PC-3 (cell line): ENCODE measurements at regions not wholly inside any gene's neighbourhood (a gene's known extent, or its start where the extent isn't known, plus 50 kb on each side); places are given as distances from the start of the nearest gene placed in this dataset.

Experiments used
- ATAC-seq: fragments of 200-7000 bp; cut with Tn5 transposase; 2 replicates; pipeline ENCODE4 v1.9.1; 2020; ENCODE audit warnings: mild to moderate bottlenecking, moderate library complexity
- BruUV-seq: library from RNA; stranded (reverse); fragments of 400-500 nt; replicated peaks from 2 replicates; lab custom pipeline; 2021; lab: Mats Ljungman, UMichigan
- CTCF ChIA-PET: fragments of 300-600 bp; sonication (Branson Sonifier 250); formaldehyde crosslinking; loops from one replicate; lab custom pipeline; 2022; ENCODE audit warnings: antibody characterized with exemption; lab: Charles Lee
- POLR2A ChIA-PET: fragments of 300-600 bp; sonication (Branson Sonifier 250); formaldehyde crosslinking; loops from one replicate; lab custom pipeline; 2022; ENCODE audit warnings: antibody characterized with exemption; ENCODE audit not compliant: unreplicated experiment; lab: Charles Lee
- DNase-seq: peaks from one replicate; pipeline ENCODE4 v3.0.0-alpha.2; 2015
- H2AFZ ChIP-seq: fragments of 300-600 bp; sonication (generic); 2 replicates; pipeline ENCODE4 v1.6.0; 2016; ENCODE audit warnings: antibody characterized with exemption, low read length
- H3F3A ChIP-seq: fragments of 300-600 bp; sonication (generic); one replicate; pipeline ENCODE4 v1.6.0; 2017; ENCODE audit warnings: antibody characterized with exemption, low read length, control low read depth, mild to moderate bottlenecking; ENCODE audit not compliant: unreplicated experiment
- H3K27ac ChIP-seq: fragments of 300-600 bp; sonication (generic); 2 replicates; pipeline ENCODE4 v1.5.1; 2016; ENCODE audit warnings: mild to moderate bottlenecking, low read length
- H3K27me3 ChIP-seq: fragments of 300-600 bp; sonication (generic); 2 replicates; pipeline ENCODE4 v1.6.1; 2016; ENCODE audit warnings: low read length, mixed read lengths
- H3K36me3 ChIP-seq: fragments of 300-600 bp; sonication (generic); 2 replicates; pipeline ENCODE4 v1.6.1; 2016; ENCODE audit warnings: low read depth, mixed run types, low read length, mixed read lengths
- H3K4me1 ChIP-seq: fragments of 300-600 bp; sonication (generic); 2 replicates; pipeline ENCODE4 v1.5.1; 2016; ENCODE audit warnings: low read length; ENCODE audit not compliant: insufficient read depth
- H3K4me2 ChIP-seq: fragments of 300-600 bp; sonication (generic); 2 replicates; pipeline ENCODE4 v1.6.0; 2016; ENCODE audit warnings: low read length
- H3K4me3 ChIP-seq: fragments of 300-600 bp; sonication (generic); 2 replicates; pipeline ENCODE4 v1.5.1; 2016; ENCODE audit warnings: mild to moderate bottlenecking, low read length, mixed read lengths
- H3K79me2 ChIP-seq: fragments of 300-600 bp; sonication (generic); 2 replicates; pipeline ENCODE4 v1.6.1; 2017; ENCODE audit warnings: low read length, mixed read lengths
- H3K9ac ChIP-seq: fragments of 300-600 bp; sonication (generic); 2 replicates; pipeline ENCODE4 v1.6.0; 2016; ENCODE audit warnings: mild to moderate bottlenecking, low read length
- H3K9me2 ChIP-seq: fragments of 300-600 bp; sonication (generic); replicated peaks from 2 replicates; pipeline ENCODE4 v1.6.1; 2016; ENCODE audit warnings: mixed run types, low read length, mixed read lengths
- H3K9me3 ChIP-seq: fragments of 300-600 bp; sonication (generic); 2 replicates; pipeline ENCODE4 v1.6.1; 2016; ENCODE audit warnings: low read length, mixed read lengths
- H4K20me1 ChIP-seq: fragments of 300-600 bp; sonication (generic); 2 replicates; pipeline ENCODE4 v1.6.1; 2016; ENCODE audit warnings: low read length, mixed read lengths
- EZH2 ChIP-seq: fragments of 300-600 bp; sonication (generic); IDR thresholded peaks from one replicate; pipeline ENCODE4 v1.6.1; 2017; ENCODE audit warnings: antibody characterized with exemption, mild to moderate bottlenecking, low read length; ENCODE audit not compliant: unreplicated experiment
- EZH2phosphoT487 ChIP-seq: fragments of 300-600 bp; sonication (generic); IDR thresholded peaks from 2 replicates; pipeline ENCODE4 v1.6.1; 2018; ENCODE audit warnings: mild to moderate bottlenecking, antibody characterized with exemption, low read length, borderline replicate concordance
- intact Hi-C: fragments of 100-400 bp; cut with micrococcal nuclease; formaldehyde crosslinking; loops from 2 replicates; pipeline ENCODE4 v1.9.0; 2023
- TF ChIP-seq, protein P1 (sequence below): fragments of 300-600 bp; sonication (generic); conservative IDR thresholded peaks from 2 replicates; pipeline ENCODE4 v1.5.1; 2017; ENCODE audit warnings: antibody characterized with exemption, low read depth, mild to moderate bottlenecking, low read length

DNA sequence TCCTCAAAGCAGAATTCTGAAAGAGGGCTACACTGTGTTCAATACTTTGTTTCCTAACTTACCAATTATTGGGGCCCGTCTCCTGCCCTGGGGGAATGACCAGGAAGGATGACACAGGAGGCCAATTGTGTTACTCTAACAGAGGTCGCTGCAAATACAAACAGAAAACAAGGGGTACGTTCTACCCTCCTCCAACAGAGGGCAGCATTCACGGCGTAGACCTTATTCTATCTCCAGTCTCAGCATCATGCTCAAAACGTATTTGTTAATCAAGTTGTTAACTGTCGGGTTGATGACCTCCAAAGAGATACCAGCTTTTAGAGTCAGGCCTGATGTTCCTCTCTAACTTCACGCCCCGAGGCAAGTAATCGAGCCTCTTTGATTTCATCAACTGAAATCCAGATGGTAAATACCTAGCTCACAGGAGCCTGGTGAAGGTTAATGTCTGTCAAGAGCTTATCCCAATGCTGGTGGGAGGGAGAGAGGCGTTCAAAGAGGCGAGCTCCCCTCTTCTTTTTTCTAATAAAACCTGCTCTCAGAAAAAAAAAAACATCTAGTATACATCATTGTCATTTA, 181.0 kb upstream of the KCNIP4 start:
- DNase-seq (peak; percentile 69), ATAC-seq (peak; percentile 33; the same call in 1 of the 2 replicates)
- H3K27me3 ChIP-seq: no peaks in the 10 kb centered on the region
- no peaks in the 10 kb centered on the region for H4K20me1 ChIP-seq
- no peaks in the 10 kb centered on the region for H3K4me1 ChIP-seq
- BruUV-seq: no TSS peak
- no peaks in the 10 kb centered on the region for H3F3A ChIP-seq
- no peak overlapping the region for H3K4me3 ChIP-seq
- no peaks in the 10 kb centered on the region for H3K9me2 ChIP-seq
- no peak for TF ChIP-seq EZH2phosphoT487
- TF ChIP-seq EZH2: no peak
- TF ChIP-seq, protein P1, sequence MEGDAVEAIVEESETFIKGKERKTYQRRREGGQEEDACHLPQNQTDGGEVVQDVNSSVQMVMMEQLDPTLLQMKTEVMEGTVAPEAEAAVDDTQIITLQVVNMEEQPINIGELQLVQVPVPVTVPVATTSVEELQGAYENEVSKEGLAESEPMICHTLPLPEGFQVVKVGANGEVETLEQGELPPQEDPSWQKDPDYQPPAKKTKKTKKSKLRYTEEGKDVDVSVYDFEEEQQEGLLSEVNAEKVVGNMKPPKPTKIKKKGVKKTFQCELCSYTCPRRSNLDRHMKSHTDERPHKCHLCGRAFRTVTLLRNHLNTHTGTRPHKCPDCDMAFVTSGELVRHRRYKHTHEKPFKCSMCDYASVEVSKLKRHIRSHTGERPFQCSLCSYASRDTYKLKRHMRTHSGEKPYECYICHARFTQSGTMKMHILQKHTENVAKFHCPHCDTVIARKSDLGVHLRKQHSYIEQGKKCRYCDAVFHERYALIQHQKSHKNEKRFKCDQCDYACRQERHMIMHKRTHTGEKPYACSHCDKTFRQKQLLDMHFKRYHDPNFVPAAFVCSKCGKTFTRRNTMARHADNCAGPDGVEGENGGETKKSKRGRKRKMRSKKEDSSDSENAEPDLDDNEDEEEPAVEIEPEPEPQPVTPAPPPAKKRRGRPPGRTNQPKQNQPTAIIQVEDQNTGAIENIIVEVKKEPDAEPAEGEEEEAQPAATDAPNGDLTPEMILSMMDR: peak; percentile 74
- H3K36me3 ChIP-seq: no peaks in the 10 kb centered on the region
- no peaks in the 10 kb centered on the region for H3K79me2 ChIP-seq
- no peak overlapping the region for H3K9ac ChIP-seq
- no peak overlapping the region for H3K27ac ChIP-seq
- H2AFZ ChIP-seq: no peak overlapping the region
- H3K4me2 ChIP-seq: no peak overlapping the region
- intact Hi-C loops: loop anchor here (1.0 kb wide), 3 partner anchors 228 to 338 kb away; no protein-coding TSS in a partner anchor
- POLR2A ChIA-PET: no interaction called here
- CTCF ChIA-PET: interaction anchor here (1.0 to 1.2 kb wide), 2 partner anchors 228 to 260 kb away, joined by 3 to 5 read pairs; no protein-coding TSS in a partner anchor
- H3K9me3 ChIP-seq: no peaks in the 10 kb centered on the region

DNA sequence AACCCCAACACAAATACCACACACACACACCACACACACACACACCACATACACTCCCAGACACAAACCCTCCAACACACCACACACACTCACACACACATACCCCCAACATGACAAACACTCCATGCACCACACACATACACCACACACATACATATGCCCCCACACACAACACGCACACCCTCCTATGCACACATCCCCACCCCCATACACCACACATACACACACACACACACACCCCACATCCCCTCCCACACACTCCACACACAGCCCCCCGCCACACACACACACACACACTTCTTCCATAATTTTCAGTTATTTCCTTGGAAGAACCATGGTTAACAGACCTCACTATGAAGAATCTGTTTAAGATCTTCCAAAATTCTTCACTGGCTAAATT, 173.5 kb upstream of the KCNIP4 start:
- Histone ChIP-seq H3K9ac (no peak overlapping the region), H3K36me3 (no peaks in the 10 kb centered on the region), H3K9me3 (no peaks in the 10 kb centered on the region), H3K27me3 (no peaks in the 10 kb centered on the region), H3K4me1 (no peaks in the 10 kb centered on the region), H2AFZ (no peak overlapping the region), H4K20me1 (no peaks in the 10 kb centered on the region), H3K4me3 (no peak overlapping the region), H3K9me2 (no peaks in the 10 kb centered on the region), H3K79me2 (no peaks in the 10 kb centered on the region), H3K27ac (no peak overlapping the region), H3K4me2 (no peak overlapping the region), H3F3A (no peaks in the 10 kb centered on the region)
- ChIA-PET POLR2A (no interaction called here), CTCF (interaction anchor here (0.5 kb wide), 1 partner anchor 267 kb away, joined by 3 read pairs; no protein-coding TSS in a partner anchor)
- no TSS peak for BruUV-seq
- no peak for ATAC-seq
- intact Hi-C loops: no loop called here
- no peak for DNase-seq
- TF ChIP-seq, protein P1: no peak
- no peak for TF ChIP-seq EZH2
- TF ChIP-seq EZH2phosphoT487: no peak

DNA sequence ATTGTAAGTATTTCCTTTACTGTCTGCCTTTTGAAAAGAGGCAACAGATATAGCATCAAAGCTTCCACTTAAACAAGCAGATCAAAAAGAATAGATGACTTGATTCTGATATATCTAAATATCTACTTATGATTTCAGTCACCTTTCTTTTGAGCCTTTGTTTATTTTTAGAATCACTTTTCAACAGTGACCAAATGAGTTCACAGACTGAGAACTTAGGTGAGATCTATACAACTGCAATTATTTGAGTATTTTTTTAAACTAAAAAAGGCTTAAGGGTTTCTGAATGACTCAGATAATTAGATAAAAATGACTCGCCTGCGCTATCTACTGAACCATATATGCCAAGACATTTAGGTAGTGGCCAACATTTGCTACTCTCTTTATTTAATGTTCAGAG, 166.7 kb upstream of the KCNIP4 start:
- ChIA-PET CTCF (no interaction called here), POLR2A (no interaction called here)
- BruUV-seq: no TSS peak
- ATAC-seq: no peak
- no peaks in the 10 kb centered on the region for H4K20me1 ChIP-seq
- no peaks in the 10 kb centered on the region for H3K4me1 ChIP-seq
- TF ChIP-seq EZH2 (no peak), EZH2phosphoT487 (no peak)
- TF ChIP-seq, protein P1: no peak
- H3K9me2 ChIP-seq: no peaks in the 10 kb centered on the region
- H3K4me2 ChIP-seq: no peak overlapping the region
- no peaks in the 10 kb centered on the region for H3F3A ChIP-seq
- no peak overlapping the region for H3K27ac ChIP-seq
- intact Hi-C loops: no loop called here
- DNase-seq: no peak
- no peak overlapping the region for H3K4me3 ChIP-seq
- H3K36me3 ChIP-seq: no peaks in the 10 kb centered on the region
- no peaks in the 10 kb centered on the region for H3K79me2 ChIP-seq
- no peaks in the 10 kb centered on the region for H3K9me3 ChIP-seq
- H2AFZ ChIP-seq: no peak overlapping the region
- no peak overlapping the region for H3K9ac ChIP-seq
- no peaks in the 10 kb centered on the region for H3K27me3 ChIP-seq
